ENCODE measurements at regions not wholly inside any gene's neighbourhood (a gene's known extent, or its start where the extent isn't known, plus 50 kb on each side); places are given as distances from the start of the nearest gene placed in this dataset.

DNA sequence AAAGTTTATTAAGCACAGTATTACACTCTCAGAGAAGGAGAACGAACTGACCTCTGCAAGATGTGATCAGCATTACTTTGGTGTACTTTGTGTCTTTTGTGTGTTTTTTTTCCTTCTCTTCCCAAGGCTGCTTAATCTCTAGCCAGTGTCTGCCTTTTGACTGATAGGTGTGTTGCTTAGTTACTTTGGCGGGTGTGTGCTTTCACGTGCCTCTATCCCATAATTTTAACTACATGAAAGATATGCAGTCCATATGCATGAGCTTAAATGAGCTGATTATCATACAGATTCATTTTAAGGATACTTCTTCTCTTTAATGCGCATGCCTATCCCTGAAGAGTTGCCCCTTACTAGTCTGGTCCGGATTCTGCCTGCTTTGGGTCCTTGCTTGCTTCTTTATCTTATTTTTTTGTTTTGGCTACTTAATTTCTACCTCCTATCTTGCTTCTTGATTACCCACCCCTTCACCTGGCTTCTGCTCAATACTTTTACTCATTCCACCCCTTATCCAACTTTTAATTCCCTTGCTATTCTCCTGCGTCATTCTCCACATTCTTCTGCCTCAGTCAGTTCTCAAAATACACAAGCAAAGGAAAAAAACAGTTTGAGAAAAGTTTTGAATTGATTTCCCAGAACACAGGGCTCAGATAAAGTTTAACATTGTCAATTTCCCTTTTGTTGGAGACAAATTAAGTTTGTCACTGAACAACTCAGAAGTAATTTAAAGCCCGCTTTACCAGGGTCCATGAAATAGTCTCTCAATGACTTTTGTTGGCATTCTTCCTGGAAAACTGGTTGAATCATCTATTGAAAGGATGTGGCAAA is 182.0 kb downstream of the TENT5D start:
- no peak overlapping the region for H3K4me3 ChIP-seq (ENCODE audit: low read depth, low read length)
- TF ChIP-seq CTCF (IDR thresholded peaks at IDR 0.05; ENCODE audit: borderline replicate concordance, insufficient read depth, low read depth, low read length): no peak

Measured in GM12875 (cell line).